ENCODE measurements at regions not wholly inside any gene's neighbourhood (a gene's known extent, or its start where the extent isn't known, plus 50 kb on each side); places are given as distances from the start of the nearest gene placed in this dataset.

DNA sequence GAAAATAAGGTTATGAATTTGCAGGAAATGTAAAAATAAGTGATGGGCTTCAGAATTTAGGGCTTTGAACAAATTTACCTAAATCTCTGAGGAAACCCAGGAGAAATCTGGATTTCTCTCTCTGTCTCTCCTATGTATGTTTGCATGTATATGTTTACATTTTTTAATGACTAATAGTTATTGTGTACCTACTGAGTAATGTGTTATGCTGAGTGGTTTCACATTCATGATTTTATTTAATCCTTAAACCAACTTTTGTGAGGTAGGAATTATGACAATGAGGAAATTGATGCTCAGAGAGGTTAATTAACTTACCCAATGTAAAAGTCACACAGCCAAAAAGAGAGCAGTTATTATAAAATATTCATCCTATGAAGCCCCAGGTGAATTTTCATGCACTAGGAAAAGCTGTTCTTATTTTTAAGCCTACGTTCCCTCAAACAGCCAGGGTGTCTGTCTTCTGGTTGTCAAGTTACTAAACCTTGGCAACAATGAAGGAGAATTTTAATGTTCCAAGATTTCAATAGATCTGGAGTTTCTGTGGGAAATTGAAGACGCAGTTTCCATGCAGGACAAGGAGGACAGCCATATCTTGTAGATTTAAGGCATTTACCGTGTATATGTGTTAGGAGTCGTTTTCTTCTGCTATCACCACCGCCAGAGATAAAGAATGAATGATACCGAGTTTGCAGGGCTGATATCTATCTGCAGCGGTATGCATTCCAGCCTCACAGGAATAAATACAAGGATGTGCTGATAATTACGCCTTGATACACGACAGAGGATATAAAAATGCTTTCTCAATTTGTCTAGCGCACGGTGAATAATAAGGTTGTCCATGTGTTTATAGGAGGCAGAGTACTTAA lies 484.8 kb downstream of the ZSWIM6 start:
- Mint-ChIP-seq H3K36me3 (no peaks in the 10 kb centered on the region), H3K27me3 (ENCODE audit: low read depth in 3 of 3) (peaks cover 0 to 6% (median 3%) of the 10 kb centered on the region in 3 donors), H3K4me1 (peaks cover 0 to under 1% of the 10 kb centered on the region in 2 donors), H3K9me3 (peaks cover 0 to 2% (median 0%) of the 10 kb centered on the region in 6 donors), H3K27ac (no peak overlapping the region), H3K4me3 (no peak overlapping the region)
- no peak for DNase-seq

DNA sequence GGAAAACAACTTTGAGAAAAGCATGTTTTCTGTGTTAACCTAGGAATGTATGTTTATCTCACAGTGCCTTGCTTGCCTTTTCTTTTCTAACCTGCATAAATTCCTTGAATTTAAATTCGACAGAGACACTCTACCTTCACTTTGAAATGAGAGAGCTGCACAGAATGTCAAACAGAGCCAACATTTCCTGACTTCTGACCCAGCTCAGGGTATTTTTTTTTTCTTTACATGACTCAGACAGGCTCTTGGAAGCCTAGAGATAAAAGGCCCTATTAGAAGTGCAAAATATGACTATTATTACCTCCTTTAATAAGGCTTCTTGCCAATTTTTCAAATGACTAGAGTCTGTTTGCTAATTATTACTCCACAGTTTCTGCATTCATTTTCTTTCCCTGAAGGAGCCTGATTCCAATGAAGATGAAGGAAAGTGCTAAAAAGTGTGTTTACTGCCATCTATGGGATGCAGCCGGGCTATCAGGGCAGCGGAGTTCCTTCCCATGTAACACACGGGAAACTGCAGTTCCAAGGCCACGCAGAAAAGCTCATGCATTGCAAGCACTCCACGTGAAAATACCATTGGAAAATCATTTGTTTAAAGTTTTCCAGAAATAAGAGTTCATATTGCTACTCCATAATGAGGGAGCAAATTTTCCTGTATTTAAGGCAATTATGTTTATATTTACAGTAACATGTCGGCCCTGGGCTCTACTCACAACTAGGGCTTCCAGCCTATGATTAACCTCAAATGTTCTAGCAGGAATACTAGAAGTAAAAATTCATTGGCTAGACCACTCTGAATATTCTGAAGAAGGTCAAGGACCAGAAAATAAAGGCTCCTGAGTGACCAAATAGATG lies 485.6 kb downstream of the ZSWIM6 start:
- no peak for DNase-seq
- Mint-ChIP-seq H3K36me3 (no peaks in the 10 kb centered on the region), H3K4me3 (no peak overlapping the region), H3K27me3 (ENCODE audit: low read depth in 3 of 3) (peaks cover 0 to 6% (median 3%) of the 10 kb centered on the region in 3 donors), H3K27ac (no peak overlapping the region), H3K4me1 (peaks cover 0 to 1% of the 10 kb centered on the region in 2 donors), H3K9me3 (peaks cover 0 to 1% (median 0%) of the 10 kb centered on the region in 6 donors)

DNA sequence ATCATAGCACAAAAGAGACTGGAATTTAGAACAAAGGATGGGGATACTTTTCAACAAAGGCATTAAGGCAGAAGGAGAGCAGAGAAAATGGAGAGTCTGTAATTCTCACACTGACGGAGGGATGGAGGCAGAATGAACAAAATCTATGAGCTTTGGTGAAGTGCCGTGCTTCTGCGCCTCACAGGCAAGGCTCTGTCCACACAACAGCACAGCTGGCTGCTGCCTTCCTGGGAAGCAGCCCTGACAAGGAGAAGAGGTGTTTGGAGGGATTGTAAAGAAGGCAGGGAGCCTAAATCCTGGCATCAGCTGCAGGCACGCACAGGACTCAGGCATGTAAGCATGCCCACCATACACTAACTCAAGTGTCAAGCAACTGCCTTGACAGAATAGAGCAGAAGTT lies 485.2 kb upstream of the KIF2A start:
- DNase-seq = no peak
- Mint-ChIP-seq H3K4me1 (peaks cover 0 to 1% of the 10 kb centered on the region in 2 donors), H3K36me3 (no peaks in the 10 kb centered on the region), H3K27ac (no peak overlapping the region), H3K27me3 (ENCODE audit: low read depth in 3 of 3) (peaks cover 0 to 2% (median 2%) of the 10 kb centered on the region in 3 donors), H3K9me3 (peaks cover 0 to 1% (median 0%) of the 10 kb centered on the region in 6 donors), H3K4me3 (no peak overlapping the region)

DNA sequence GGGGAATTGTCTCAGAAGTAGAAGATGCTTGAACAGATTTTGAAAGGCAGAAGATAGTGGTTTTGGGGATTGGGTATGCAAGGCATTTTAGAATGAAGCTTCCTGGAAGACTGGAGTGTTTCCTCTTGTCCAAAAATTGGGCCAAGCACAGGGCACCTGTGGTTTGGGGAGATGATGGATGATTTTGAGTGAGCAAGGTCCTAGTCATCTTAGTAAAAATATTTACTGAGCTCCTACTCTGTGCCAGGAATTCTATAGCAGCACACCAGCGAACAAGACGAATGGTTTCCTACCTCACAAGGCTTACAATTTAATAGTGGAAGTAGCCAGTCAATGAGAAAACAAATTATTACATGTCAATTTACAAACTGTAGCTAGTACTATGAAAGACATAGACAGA lies 484.4 kb upstream of the KIF2A start:
- Mint-ChIP-seq H3K4me1 (peaks cover 0 to 1% of the 10 kb centered on the region in 2 donors), H3K36me3 (no peaks in the 10 kb centered on the region), H3K27me3 (ENCODE audit: low read depth in 3 of 3) (peaks cover 0 to 2% (median 2%) of the 10 kb centered on the region in 3 donors), H3K9me3 (peaks cover 0 to 1% (median 0%) of the 10 kb centered on the region in 6 donors), H3K27ac (peak overlapping the region in 1 of 6 donors; percentile 41), H3K4me3 (no peak overlapping the region)
- DNase-seq = no peak

DNA sequence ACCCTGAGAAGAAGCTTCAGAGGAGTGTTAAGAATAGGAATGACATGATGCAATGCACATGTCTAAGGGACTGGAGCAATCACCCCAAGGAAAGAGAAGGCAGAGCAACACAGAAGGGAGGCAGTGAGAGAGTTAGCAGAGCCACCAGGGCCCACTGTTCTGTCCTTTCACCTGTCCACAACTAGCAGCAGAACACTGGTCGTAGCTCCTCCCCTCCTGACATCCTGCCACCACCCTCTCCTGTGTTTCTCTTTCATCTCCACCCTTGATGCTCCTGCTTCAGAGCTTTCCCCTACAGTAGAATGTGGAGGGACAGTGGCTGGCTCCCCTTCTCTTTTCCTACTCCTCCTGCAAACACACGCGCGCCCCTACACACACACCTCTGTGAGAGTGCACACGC lies 483.4 kb upstream of the KIF2A start:
- Mint-ChIP-seq H3K4me1 (peaks cover 0 to 1% of the 10 kb centered on the region in 2 donors), H3K9me3 (peaks cover 0 to 1% (median 0%) of the 10 kb centered on the region in 6 donors), H3K27ac (no peak overlapping the region), H3K36me3 (no peaks in the 10 kb centered on the region), H3K27me3 (ENCODE audit: low read depth in 3 of 3) (peaks cover 0 to 4% (median 2%) of the 10 kb centered on the region in 3 donors), H3K4me3 (no peak overlapping the region)
- no peak for DNase-seq

DNA sequence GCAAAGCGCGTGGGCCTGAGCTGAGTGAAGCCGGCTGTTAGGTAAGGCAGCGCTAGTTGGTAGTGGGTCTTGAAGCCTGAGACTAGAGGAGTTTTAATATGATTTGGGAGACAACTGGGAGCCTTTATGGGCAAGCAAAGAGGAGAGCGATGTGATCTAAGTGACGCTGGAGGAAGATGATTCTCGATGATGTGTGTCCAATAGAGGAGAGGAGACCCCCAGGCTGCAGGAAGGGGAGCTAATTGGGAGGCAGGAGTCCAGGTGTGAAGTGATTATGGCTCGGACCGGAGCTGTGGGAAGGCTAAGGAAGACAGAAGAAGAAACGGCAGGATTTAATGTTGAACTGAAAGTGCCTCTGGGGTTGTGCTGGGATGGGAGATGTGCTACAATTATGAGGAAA lies 482.9 kb upstream of the KIF2A start:
- Mint-ChIP-seq H3K36me3 (no peaks in the 10 kb centered on the region), H3K4me3 (peak overlapping the region in 1 of 5 donors; percentile 4), H3K4me1 (peaks cover 0 to 1% of the 10 kb centered on the region in 2 donors), H3K27ac (no peak overlapping the region), H3K9me3 (peaks cover 0 to 1% (median 0%) of the 10 kb centered on the region in 6 donors), H3K27me3 (ENCODE audit: low read depth in 3 of 3) (peaks cover 0 to 4% (median 2%) of the 10 kb centered on the region in 3 donors)
- DNase-seq = no peak

DNA sequence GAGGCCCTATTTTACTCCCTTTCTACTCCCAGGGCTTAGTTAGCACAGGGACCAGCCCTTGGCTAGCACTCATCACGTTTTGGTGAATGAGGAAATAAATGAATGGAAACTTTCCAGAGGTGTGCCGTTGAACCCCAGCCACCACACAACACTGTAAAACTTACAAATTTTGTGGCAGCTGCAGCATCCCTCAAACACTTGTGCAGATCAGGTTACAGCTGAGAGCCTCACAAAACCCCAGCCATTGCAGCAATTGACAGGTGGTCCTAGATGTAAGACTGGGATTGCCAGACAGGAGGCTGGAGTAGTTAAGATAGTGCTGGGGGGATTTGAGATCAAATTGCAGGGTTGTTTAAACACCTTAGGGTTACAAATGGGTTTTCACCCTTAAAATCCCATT lies 482.2 kb upstream of the KIF2A start:
- H3K36me3 Mint-ChIP-seq = no peaks in the 10 kb centered on the region
- H3K27me3 Mint-ChIP-seq (ENCODE audit: low read depth in 3 of 3) = peaks cover 0 to 4% (median 2%) of the 10 kb centered on the region in 3 donors
- peaks cover 0 to 1% of the 10 kb centered on the region in 2 donors for H3K4me1 Mint-ChIP-seq
- H3K9me3 Mint-ChIP-seq = peaks cover 0 to 1% (median 0%) of the 10 kb centered on the region in 6 donors
- DNase-seq = no peak
- H3K4me3 Mint-ChIP-seq = no peak overlapping the region
- H3K27ac Mint-ChIP-seq = no peak overlapping the region

DNA sequence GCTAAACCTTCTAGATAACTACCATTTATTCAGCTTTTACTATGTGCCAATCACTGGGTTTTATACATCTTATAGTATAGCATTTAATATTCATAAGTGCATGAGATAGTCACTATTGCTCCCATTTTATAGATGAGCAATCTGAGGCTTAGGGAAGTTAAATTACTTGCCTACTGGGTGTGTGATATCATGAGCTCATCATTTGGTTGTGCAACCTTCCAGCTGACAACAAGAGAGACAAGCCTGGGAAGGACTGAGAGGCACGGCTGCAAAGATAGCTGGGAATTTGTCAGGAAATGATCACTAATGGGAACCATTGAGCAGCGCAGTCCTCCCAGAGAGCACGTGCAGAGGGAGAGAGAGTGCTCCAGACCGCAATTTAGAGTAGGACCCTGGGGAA lies 481.6 kb upstream of the KIF2A start:
- Mint-ChIP-seq H3K4me3 (no peak overlapping the region), H3K27ac (no peak overlapping the region), H3K9me3 (peaks cover 0 to 1% (median 0%) of the 10 kb centered on the region in 6 donors), H3K27me3 (ENCODE audit: low read depth in 3 of 3) (peaks cover 0 to 4% (median 3%) of the 10 kb centered on the region in 3 donors), H3K4me1 (peaks cover 0 to 1% of the 10 kb centered on the region in 2 donors), H3K36me3 (no peaks in the 10 kb centered on the region)
- DNase-seq = no peak

DNA sequence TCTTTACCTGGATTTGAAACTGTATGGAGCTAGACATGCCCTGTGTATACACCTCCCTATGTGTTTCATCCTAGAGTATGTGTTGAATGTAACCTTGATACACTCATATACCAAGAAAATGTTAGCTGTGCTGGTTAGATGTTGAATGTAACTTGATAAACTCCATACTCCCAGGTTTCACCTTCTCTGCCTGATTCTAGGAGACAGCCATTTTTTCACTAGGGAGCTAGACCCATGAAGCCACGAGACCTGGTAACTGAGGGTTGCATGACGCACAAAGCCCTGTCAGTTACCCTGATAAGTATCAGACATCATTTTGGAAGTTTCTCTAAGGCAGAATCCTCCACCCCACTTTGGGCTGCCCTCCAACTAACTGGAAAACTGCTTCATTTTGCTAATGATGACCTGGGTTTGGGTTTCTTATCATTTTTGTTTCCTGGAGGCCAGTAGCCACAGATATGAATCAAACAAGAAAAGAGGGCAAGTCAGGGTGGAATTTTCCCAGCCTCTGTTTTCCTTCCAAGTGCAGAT lies 478.5 kb upstream of the KIF2A start:
- Mint-ChIP-seq H3K27me3 (ENCODE audit: low read depth in 3 of 3) (peaks cover under 1 to 4% (median 1%) of the 10 kb centered on the region in 3 donors), H3K9me3 (no peaks in the 10 kb centered on the region), H3K36me3 (no peaks in the 10 kb centered on the region), H3K4me1 (no peaks in the 10 kb centered on the region), H3K4me3 (no peak overlapping the region), H3K27ac (no peak overlapping the region)
- DNase-seq = no peak

DNA sequence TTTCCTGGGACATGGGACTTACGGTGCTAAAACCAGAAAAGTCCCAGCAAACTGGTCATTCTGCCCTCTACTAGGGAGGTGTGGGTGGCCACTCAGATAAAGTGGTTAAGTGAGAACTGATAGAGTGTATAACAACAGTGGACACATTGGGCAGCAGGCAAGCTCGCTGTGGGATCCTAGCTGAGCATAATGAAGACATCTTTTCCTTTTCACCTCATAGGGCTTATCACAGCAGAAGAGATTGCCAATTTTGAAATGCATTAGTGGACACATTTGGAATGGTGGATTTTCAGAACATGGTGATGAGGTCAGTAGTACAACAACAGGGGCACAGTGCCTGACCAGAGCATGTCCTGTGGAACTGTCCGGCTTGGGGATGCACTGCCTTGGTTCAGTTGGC lies 477.1 kb upstream of the KIF2A start:
- Mint-ChIP-seq H3K4me1 (no peaks in the 10 kb centered on the region), H3K9me3 (no peaks in the 10 kb centered on the region)
- DNase-seq = no peak

DNA sequence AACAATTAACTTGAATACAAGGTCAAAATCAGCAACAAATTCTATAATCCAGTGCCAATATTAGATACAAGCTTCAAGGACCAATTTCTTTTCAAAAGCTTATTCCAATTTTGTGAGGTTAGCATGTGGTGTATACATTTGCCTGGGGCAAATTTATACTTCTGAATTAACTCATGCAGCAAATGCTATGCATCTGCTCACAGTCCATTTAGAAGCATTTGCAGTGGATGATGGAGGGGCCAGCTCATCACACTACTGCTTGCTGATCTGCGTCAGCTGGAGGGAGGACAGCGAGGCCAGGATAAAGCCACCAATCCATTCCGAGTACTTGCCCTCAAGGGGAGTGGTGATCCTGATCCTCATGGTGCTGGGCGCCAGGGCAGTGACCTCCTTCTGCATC lies 474.3 kb upstream of the KIF2A start:
- no peak overlapping the region for H3K27ac Mint-ChIP-seq
- no peaks in the 10 kb centered on the region for H3K4me1 Mint-ChIP-seq
- no peak for DNase-seq
- peaks cover 0 to 5% (median under 1%) of the 10 kb centered on the region in 6 donors for H3K9me3 Mint-ChIP-seq
- H3K36me3 Mint-ChIP-seq = no peaks in the 10 kb centered on the region
- no peak overlapping the region for H3K4me3 Mint-ChIP-seq
- H3K27me3 Mint-ChIP-seq (ENCODE audit: low read depth in 3 of 3) = peaks cover 1 to 6% (median 3%) of the 10 kb centered on the region in 3 donors

More for the DNA sequence above, 477.1 kb upstream of the KIF2A start:
- no peak overlapping the region for H3K27ac Mint-ChIP-seq
- H3K27me3 Mint-ChIP-seq (ENCODE audit: low read depth in 3 of 3) = peaks cover 1 to 4% (median 4%) of the 10 kb centered on the region in 3 donors
- H3K36me3 Mint-ChIP-seq = no peaks in the 10 kb centered on the region
- no peak overlapping the region for H3K4me3 Mint-ChIP-seq

DNA sequence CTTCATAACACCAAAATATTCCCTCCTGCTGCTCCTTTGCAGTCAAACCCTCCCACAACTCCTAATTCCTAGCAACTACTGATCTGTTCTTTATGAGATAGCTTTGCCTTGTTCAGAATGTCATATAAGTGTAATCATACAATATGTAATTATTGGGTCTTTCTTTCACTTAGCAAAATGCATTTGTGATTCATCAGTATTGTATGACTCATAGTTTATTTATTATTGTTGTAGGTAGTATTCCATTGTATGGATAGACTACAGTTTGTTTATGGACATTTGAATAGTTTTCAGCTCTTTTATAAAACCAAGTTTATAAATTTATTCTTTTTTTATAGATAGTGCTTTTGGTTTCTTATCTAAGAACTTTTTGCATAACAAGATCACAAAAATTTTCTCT lies 468.2 kb upstream of the KIF2A start:
- Mint-ChIP-seq H3K27me3 (ENCODE audit: low read depth in 3 of 3) (peaks cover 0 to 3% (median 1%) of the 10 kb centered on the region in 3 donors), H3K27ac (no peak overlapping the region), H3K4me1 (no peaks in the 10 kb centered on the region), H3K4me3 (no peak overlapping the region), H3K36me3 (no peaks in the 10 kb centered on the region), H3K9me3 (peaks cover 0 to 6% (median 3%) of the 10 kb centered on the region in 6 donors)
- no peak for DNase-seq

DNA sequence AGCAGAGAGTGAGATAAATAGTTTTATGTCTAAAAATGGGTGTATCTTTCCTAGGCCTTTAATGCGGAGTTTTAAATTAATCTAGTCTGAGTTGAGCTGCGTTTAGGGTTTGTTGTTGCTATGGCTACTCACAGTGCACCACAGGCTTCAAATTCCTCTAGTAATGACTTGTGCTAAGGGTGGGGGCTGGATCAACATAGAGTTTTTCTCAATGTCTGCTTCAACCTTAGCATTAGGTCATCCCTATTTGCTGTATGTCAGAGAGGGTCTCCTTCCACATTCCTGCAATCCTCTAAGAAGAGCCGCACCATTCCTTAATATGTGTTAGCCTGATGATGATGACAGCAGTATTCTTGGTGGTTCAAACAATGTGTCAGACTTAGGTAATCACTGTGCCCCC lies 465.6 kb upstream of the KIF2A start:
- Mint-ChIP-seq H3K36me3 (peaks cover 0 to 3% (median 0%) of the 10 kb centered on the region in 3 donors), H3K9me3 (peaks cover 3 to 11% (median 5%) of the 10 kb centered on the region in 6 donors)

More for the DNA sequence above, 465.6 kb upstream of the KIF2A start:
- no peaks in the 10 kb centered on the region for H3K4me1 Mint-ChIP-seq
- peaks cover 0 to 1% (median 0%) of the 10 kb centered on the region in 3 donors for H3K27me3 Mint-ChIP-seq (ENCODE audit: low read depth in 3 of 3)
- H3K4me3 Mint-ChIP-seq = no peak overlapping the region
- no peak for DNase-seq
- H3K27ac Mint-ChIP-seq = no peak overlapping the region

Data from immature natural killer cell (primary cell).